A204.1 (cell line): ENCODE measurements at regions not wholly inside any gene's neighbourhood (a gene's known extent, or its start where the extent isn't known, plus 50 kb on each side); places are given as distances from the start of the nearest gene placed in this dataset.

Source experiments
- FAIRE-seq: peaks from 2 replicates; lab custom pipeline; 2012; peaks lifted over from hg19 to GRCh38; lab: Jason Lieb, UNC

DNA sequence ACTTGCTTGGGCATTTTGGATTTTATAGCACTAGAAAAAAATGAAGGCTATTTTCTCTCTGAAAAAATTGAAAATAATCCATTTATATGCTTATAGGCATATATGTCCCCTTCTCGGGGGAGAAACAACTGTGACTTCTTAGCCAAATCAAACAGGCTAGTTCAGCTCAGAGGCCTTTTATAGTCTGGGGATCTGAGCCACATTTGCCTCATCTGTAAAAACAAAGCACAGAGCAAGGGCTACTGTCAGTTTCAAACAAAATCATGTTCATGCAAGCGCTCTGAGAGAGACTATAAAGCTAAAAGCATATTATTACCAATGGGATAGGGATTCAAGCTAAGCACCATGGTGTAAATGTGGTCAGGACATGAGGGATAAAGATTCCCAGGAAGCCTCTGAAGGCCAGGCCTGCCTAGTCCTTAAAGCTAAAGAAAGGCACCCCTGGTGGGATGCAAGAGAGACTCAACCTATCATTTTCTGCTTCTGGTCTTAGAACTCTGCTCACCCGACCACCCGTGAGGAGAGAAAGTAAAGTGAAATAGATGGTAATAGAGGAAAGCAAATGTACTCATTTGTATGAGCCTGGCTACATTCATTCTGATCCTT, 51.0 kb upstream of the IL12A start:
- FAIRE-seq, result no peak

DNA sequence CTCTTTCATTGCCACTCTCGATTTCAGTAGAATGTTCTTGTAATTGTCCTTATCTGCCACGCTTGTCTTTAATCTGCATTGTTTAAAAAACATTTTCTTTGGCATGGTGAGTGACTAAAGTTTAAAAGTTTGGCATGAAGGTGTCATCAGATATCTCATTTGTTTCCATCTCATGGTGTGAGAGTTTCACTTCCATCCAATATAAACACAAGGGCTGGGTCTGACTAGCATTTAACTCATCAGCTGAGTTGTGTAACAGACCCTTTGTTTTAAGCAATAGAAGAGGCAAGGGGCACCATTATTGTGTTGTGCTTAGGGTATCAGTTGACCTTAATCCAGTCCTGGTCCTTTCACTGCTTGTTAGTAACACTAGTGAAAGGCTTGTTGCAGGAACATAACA, 49.9 kb upstream of the IL12A start:
- FAIRE-seq, result no peak
